Panc1 (cell line): ENCODE measurements at regions not wholly inside any gene's neighbourhood (a gene's known extent, or its start where the extent isn't known, plus 50 kb on each side); places are given as distances from the start of the nearest gene placed in this dataset.
"Not testable (repeated sequence)": the region's sequence is repeated elsewhere in the genome, so short reads cannot be mapped to it uniquely, and the experiment has no call there.

Experiments
- ATAC-seq: fragments of 200-7000 bp; cut with Tn5 transposase; 2 replicates; pipeline ENCODE4 v1.9.1; 2020; ENCODE audit warnings: mild to moderate bottlenecking, moderate library complexity
- BruUV-seq: library from RNA; stranded (reverse); fragments of 400-500 nt; replicated peaks from 2 replicates; lab custom pipeline; 2021; lab: Mats Ljungman, UMichigan
- CTCF ChIA-PET: fragments of 300-600 bp; sonication (Branson Sonifier 250); formaldehyde crosslinking; loops from one replicate; lab custom pipeline; 2022; ENCODE audit warnings: antibody characterized with exemption; lab: Charles Lee
- POLR2A ChIA-PET: fragments of 300-600 bp; sonication (Branson Sonifier 250); formaldehyde crosslinking; loops from one replicate; lab custom pipeline; 2022; ENCODE audit warnings: antibody characterized with exemption; lab: Charles Lee
- DNase-seq: peaks from one replicate; pipeline ENCODE4 v3.0.0-alpha.2; 2010; ENCODE audit warnings: low read depth, low spot score
- H3K27ac ChIP-seq: 2 replicates; pipeline ENCODE4 v1.5.1; 2011; ENCODE audit warnings: mild to moderate bottlenecking, low read length, inconsistent platforms
- H3K27me3 ChIP-seq: fragments of 200-500 bp; sonication (Bioruptor generic); 2 replicates; pipeline ENCODE4 v1.6.0; 2014; ENCODE audit warnings: low read length, inconsistent platforms; ENCODE audit not compliant: control insufficient read depth, insufficient read depth
- H3K36me3 ChIP-seq: fragments of 200-500 bp; sonication (Bioruptor generic); 2 replicates; pipeline ENCODE4 v1.5.1; 2014; ENCODE audit warnings: inconsistent platforms, mild to moderate bottlenecking, low read length, moderate library complexity; ENCODE audit not compliant: control insufficient read depth, insufficient read depth
- H3K4me1 ChIP-seq: 2 replicates; pipeline ENCODE4 v1.5.1; 2011; ENCODE audit warnings: inconsistent platforms, mild to moderate bottlenecking, low read length, moderate library complexity; ENCODE audit not compliant: control insufficient read depth, insufficient read depth
- H3K4me3 ChIP-seq, 2 experiments: 2 replicates each; pipeline ENCODE4 v1.5.1; 2011 to 2012; ENCODE audit warnings: low read depth in 2 of 2, low read length in 2 of 2, mild to moderate bottlenecking in 2 of 2, inconsistent platforms in 1 of 2, moderate library complexity in 1 of 2
- H3K9me3 ChIP-seq: fragments of 200-500 bp; sonication (Bioruptor generic); 2 replicates; pipeline ENCODE4 v1.5.1; 2014; ENCODE audit warnings: low read depth, mild to moderate bottlenecking, inconsistent platforms, low read length, moderate library complexity; ENCODE audit not compliant: control insufficient read depth, insufficient read depth
- POLR2AphosphoS5 ChIP-seq: IDR thresholded peaks from 2 replicates; pipeline ENCODE4 v1.6.1; 2012; ENCODE audit warnings: mild to moderate bottlenecking, low read depth, low read length, moderate library complexity
- REST ChIP-seq, 2 experiments: IDR thresholded peaks; 2 replicates each; pipeline ENCODE4 v1.6.1; 2011 to 2012; ENCODE audit warnings: low read depth in 2 of 2, control low read depth in 1 of 2, low read length in 1 of 2, mild to moderate bottlenecking in 1 of 2, moderate library complexity in 1 of 2; ENCODE audit not compliant: insufficient read depth in 1 of 2
- SIN3A ChIP-seq: IDR thresholded peaks from 2 replicates; pipeline ENCODE4 v1.6.1; 2012; ENCODE audit warnings: low read depth, mild to moderate bottlenecking, low read length, moderate library complexity, borderline replicate concordance; ENCODE audit not compliant: insufficient read depth
- TCF7L2 ChIP-seq: IDR thresholded peaks from 2 replicates; pipeline ENCODE4 v1.6.1; 2011; ENCODE audit warnings: mild to moderate bottlenecking, low read depth, low read length, inconsistent platforms
- in situ Hi-C: cut with HindIII; loops from 2 replicates; pipeline ENCODE4 v1.10.0; 2016; ENCODE audit warnings: low sequenced_read_pairs, low pct_unique_long_range_greater_than_20kb
- intact Hi-C: fragments of 100-400 bp; cut with micrococcal nuclease; formaldehyde crosslinking; loops from one replicate; pipeline ENCODE4 v1.10.0; 2022; ENCODE audit not compliant: unreplicated experiment
- TF ChIP-seq, protein P1 (sequence below): fragments of 450-650 bp; IDR thresholded peaks from 2 replicates; pipeline ENCODE4 v1.5.1; 2017; ENCODE audit warnings: mild to moderate bottlenecking

- DNase-seq, POLR2A ChIA-PET, ATAC-seq, H3K9me3 ChIP-seq, H3K36me3 ChIP-seq, H3K4me1 ChIP-seq, BruUV-seq, H3K4me3 ChIP-seq, in situ Hi-C loops, H3K27ac ChIP-seq, intact Hi-C loops, CTCF ChIA-PET, H3K27me3 ChIP-seq: not testable (repeated sequence)
Observed at GRCh38 chr20:26373066-26373465, 676.4 kb upstream of the ZNF337 start.

DNA sequence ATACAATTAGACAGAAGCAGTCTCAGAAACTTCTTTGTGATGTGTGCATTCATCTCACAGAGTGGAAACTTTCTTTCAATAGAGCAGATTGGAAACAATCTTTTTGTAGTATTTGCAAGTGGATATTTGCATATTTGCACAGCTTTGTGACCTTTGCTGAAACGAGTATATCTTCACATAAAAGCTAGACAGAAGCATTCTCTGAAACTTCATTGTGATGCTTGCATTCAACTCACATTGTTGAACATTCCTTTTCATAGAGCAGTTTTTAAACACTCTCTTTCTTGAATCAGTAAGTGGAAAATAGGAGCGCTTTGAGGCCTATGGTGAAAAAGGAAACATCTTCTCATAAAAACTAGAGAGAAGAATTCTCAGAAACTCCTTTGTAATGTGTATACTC is 657.9 kb upstream of the ZNF337 start:
- ATAC-seq, result no peak
- no TSS peak for BruUV-seq
- in situ Hi-C loops (no loop called here), intact Hi-C loops (no loop called here)
- Histone ChIP-seq H3K4me3 (no peak overlapping the region), H3K4me1 (no peaks in the 10 kb centered on the region), H3K27me3 (no peaks in the 10 kb centered on the region), H3K27ac (no peak overlapping the region), H3K9me3 (no peaks in the 10 kb centered on the region), H3K36me3 (no peaks in the 10 kb centered on the region)
- TF ChIP-seq POLR2AphosphoS5, result no peak
- TF ChIP-seq, protein P1, sequence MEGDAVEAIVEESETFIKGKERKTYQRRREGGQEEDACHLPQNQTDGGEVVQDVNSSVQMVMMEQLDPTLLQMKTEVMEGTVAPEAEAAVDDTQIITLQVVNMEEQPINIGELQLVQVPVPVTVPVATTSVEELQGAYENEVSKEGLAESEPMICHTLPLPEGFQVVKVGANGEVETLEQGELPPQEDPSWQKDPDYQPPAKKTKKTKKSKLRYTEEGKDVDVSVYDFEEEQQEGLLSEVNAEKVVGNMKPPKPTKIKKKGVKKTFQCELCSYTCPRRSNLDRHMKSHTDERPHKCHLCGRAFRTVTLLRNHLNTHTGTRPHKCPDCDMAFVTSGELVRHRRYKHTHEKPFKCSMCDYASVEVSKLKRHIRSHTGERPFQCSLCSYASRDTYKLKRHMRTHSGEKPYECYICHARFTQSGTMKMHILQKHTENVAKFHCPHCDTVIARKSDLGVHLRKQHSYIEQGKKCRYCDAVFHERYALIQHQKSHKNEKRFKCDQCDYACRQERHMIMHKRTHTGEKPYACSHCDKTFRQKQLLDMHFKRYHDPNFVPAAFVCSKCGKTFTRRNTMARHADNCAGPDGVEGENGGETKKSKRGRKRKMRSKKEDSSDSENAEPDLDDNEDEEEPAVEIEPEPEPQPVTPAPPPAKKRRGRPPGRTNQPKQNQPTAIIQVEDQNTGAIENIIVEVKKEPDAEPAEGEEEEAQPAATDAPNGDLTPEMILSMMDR, result no peak
- TF ChIP-seq REST (IDR thresholded peaks at IDR 0.05; ENCODE audit: insufficient read depth in 1 of 2, low read depth in 2 of 2, low read length in 1 of 2), result no peak
- no peak for TF ChIP-seq SIN3A
- TF ChIP-seq TCF7L2, result no peak
- DNase-seq, result no peak
- CTCF ChIA-PET, result no interaction called here
- POLR2A ChIA-PET, result no interaction called here

GRCh38 chr20:26347396-26347795 is 650.7 kb upstream of the ZNF337 start:
- Histone ChIP-seq H3K4me1 (no peaks in the 10 kb centered on the region), H3K4me3 (no peak overlapping the region), H3K9me3 (no peaks in the 10 kb centered on the region), H3K36me3 (no peaks in the 10 kb centered on the region), H3K27me3 (no peaks in the 10 kb centered on the region), H3K27ac (no peak overlapping the region)
- intact Hi-C loops (no loop called here), in situ Hi-C loops (no loop called here)
- ATAC-seq (no peak), DNase-seq (no peak)
- BruUV-seq, result no TSS peak
- POLR2A ChIA-PET, result no interaction called here
- TF ChIP-seq SIN3A (no peak), POLR2AphosphoS5 (no peak), TCF7L2 (no peak), REST (IDR thresholded peaks at IDR 0.05; ENCODE audit: insufficient read depth in 1 of 2, low read depth in 2 of 2, low read length in 1 of 2) (no peak)
- TF ChIP-seq, protein P1, result no peak
- CTCF ChIA-PET, result no interaction called here
